ENCODE measurements at regions not wholly inside any gene's neighbourhood (a gene's known extent, or its start where the extent isn't known, plus 50 kb on each side); places are given as distances from the start of the nearest gene placed in this dataset.

DNA sequence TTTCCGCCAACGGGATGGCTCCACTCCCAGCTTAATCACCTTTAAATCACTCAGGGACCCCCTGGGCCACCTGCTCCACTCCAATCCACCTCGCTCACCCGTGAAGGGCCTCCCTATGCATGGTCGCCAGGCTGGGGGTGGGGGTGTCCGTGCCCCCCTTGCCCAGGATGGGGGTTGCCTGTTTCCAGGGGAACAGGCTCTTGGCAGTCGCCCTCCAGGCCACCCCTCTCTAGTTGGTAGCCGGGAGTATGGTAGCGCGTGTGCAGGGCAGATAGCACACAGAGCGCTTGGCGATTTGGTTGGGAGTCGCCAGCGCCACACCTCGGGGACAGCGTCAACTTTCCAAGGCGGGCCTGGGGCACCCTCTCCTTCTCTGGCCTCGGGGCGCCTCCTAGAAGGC lies 134.9 kb upstream of the ZNF92 start:
- no peak for DNase-seq (ENCODE audit: low read depth)
- TF ChIP-seq, protein P1, sequence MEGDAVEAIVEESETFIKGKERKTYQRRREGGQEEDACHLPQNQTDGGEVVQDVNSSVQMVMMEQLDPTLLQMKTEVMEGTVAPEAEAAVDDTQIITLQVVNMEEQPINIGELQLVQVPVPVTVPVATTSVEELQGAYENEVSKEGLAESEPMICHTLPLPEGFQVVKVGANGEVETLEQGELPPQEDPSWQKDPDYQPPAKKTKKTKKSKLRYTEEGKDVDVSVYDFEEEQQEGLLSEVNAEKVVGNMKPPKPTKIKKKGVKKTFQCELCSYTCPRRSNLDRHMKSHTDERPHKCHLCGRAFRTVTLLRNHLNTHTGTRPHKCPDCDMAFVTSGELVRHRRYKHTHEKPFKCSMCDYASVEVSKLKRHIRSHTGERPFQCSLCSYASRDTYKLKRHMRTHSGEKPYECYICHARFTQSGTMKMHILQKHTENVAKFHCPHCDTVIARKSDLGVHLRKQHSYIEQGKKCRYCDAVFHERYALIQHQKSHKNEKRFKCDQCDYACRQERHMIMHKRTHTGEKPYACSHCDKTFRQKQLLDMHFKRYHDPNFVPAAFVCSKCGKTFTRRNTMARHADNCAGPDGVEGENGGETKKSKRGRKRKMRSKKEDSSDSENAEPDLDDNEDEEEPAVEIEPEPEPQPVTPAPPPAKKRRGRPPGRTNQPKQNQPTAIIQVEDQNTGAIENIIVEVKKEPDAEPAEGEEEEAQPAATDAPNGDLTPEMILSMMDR (IDR thresholded peaks at IDR 0.05; ENCODE audit: low read length, missing control alignments), result no peak
- H3K4me3 ChIP-seq (replicated peaks; ENCODE audit: low read depth, low read length), result no peak overlapping the region

DNA sequence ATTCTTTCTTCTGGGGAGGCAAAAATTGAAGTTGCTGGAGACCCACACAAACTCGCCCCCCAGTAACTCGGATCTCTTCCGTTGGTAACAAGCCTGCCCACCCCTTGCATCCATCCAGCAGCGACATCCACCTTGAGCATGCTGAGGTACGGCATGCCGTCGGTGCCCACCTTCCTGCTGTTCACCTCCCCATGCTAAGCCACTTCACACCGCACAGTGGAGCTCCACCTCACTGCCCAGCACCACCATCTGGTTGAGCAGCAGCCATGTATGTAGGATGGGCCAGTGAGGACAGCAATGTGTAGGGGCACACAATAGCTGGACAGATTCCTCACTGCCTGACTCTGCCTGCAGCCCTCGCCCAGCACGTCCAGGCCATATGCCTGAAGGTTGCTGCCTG lies 138.1 kb upstream of the ZNF92 start:
- TF ChIP-seq, protein P1 (IDR thresholded peaks at IDR 0.05; ENCODE audit: low read length, missing control alignments), result no peak
- H3K4me3 ChIP-seq (replicated peaks; ENCODE audit: low read depth, low read length), result no peak overlapping the region
- no peak for DNase-seq (ENCODE audit: low read depth)

DNA sequence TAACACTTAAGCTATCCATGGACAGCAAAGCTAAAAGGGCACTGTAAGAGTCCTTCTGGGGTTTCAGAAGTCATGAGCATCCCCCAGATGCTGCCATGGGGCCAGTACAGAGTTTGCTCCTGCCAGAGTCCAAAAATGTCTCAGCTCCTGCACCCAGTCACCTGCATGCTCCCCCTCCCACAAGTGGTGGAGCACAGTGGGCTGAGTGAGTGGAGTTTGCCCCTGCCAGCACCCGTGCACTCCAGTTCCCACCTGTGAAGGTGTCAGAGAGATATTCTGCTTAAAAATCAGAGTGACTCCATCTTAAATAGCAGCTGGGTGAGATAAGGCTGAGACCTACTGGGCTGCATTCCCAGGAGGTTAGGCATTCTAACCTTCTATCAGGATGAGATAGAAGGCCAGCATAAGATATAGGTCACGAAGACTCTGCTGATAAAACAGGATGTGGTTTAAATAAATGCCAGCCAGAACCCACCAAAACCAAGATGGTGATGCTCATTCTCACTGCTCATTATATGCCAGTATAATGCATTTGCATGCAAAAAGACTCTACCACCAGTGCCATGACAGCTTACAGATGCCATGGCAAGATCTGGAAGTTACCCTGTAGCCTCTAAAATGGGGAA lies 140.1 kb upstream of the ZNF92 start:
- TF ChIP-seq, protein P1 (IDR thresholded peaks at IDR 0.05; ENCODE audit: low read length, missing control alignments), result no peak
- no peak for DNase-seq (ENCODE audit: low read depth)
- no peak overlapping the region for H3K4me3 ChIP-seq (replicated peaks; ENCODE audit: low read depth, low read length)

DNA sequence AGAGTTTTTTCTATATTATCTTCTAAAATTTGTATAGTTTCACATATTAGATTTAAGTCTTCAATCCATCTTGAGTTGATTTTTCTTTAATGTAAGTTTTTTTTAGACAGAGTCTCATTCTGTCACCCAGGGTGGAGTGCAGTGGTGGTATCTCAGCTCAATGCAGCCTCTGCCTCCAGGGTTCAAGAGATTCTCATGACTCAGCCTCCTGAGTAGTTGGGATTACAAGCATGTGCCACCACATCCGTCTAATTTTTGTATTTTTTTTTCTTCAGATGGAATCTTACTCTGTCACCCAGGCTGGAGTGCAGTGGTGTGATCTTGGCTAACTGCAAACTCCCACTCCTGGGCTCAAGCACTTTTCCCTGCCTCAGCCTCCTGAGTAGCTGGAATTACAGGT lies 143.4 kb upstream of the ZNF92 start:
- TF ChIP-seq, protein P1 (IDR thresholded peaks at IDR 0.05; ENCODE audit: low read length, missing control alignments), result no peak
- no peak overlapping the region for H3K4me3 ChIP-seq (replicated peaks; ENCODE audit: low read depth, low read length)
- DNase-seq (ENCODE audit: low read depth), result no peak

DNA sequence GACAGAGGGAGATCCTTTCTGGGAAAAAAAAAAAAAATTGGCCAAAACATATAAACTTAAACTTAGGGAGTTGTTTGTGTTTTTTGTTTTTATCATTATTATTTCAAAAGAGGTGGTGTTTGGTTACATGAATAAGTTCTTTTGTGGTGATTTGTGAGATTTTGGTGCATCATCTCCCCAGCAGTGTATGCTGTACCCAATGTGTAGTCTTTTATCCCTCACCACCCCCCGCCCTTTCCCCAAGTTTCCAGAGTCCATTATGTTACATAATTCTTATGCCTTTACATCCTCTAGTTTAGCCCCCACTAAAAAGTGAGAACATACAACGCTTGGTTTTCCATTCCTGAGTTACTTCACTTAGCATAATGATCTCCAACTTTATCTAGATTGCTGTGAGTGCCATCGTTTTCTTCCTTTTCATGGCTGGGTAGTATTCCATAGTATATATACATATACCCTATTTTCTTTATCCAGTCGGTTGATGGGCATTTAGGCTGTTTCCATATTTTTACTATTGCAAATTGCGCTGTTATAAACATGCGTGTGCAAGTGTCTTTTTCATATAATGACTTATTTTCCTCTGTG lies 148.1 kb upstream of the ZNF92 start:
- TF ChIP-seq, protein P1 (IDR thresholded peaks at IDR 0.05; ENCODE audit: low read length, missing control alignments), result no peak
- no peak overlapping the region for H3K4me3 ChIP-seq (replicated peaks; ENCODE audit: low read depth, low read length)
- DNase-seq (ENCODE audit: low read depth), result no peak

DNA sequence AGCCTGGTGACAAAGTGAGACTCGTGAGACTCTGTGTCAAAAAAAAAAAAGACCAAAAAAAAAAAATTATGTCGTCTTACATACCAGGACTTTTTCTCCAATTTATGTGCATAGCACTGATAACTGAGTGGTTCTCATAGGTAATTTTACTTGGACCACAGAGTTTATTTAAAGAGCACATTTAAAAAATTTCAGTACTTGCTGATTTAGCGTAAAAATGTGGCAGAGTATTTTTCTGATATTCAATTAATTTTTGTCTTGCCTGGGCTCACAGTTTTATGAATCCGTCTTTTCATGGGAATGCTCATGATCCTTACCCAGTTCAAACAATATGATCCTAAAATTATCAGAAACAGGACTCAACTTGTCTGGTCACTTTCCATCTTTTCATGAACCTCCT lies 151.0 kb upstream of the ZNF92 start:
- TF ChIP-seq, protein P1 (IDR thresholded peaks at IDR 0.05; ENCODE audit: low read length, missing control alignments), result no peak
- no peak overlapping the region for H3K4me3 ChIP-seq (replicated peaks; ENCODE audit: low read depth, low read length)
- DNase-seq (ENCODE audit: low read depth), result no peak

DNA sequence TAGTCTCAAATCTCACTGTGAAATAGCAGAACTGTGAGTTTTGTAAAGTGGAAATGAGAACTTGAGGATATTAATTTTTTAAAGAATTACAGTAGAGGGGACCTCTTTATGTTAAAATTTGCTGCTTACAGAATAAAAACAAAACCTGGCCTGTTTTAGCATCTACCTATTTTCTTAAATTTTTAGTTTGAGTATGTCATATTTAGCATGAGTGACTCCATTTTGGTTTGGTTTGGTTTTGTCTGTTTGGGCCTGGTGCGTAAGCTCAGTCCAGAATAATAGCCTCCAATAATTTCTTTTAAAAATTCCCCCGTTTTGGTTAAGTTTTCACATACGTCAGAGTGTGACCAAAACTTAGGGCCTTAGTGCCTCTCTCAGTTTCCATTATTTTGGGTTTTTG lies 152.0 kb upstream of the ZNF92 start:
- no peak for DNase-seq (ENCODE audit: low read depth)
- TF ChIP-seq, protein P1 (IDR thresholded peaks at IDR 0.05; ENCODE audit: low read length, missing control alignments), result no peak
- no peak overlapping the region for H3K4me3 ChIP-seq (replicated peaks; ENCODE audit: low read depth, low read length)
